OCI-LY7 (cell line): ENCODE measurements at regions not wholly inside any gene's neighbourhood (a gene's known extent, or its start where the extent isn't known, plus 50 kb on each side); places are given as distances from the start of the nearest gene placed in this dataset.

ENCODE experiments used
- EZH2phosphoT487 ChIP-seq: fragments of 200-600 bp; sonication (generic); IDR thresholded peaks from 2 replicates; pipeline ENCODE4 v1.6.1; 2018; ENCODE audit warnings: low read depth, borderline replicate concordance, mild to moderate bottlenecking, mixed run types, antibody characterized with exemption, low read length, moderate library complexity, mixed read lengths
- TF ChIP-seq, protein P1 (sequence below): fragments of 200-600 bp; sonication (generic); conservative IDR thresholded peaks from 2 replicates; pipeline ENCODE4 v1.5.1; 2014; ENCODE audit warnings: mild to moderate bottlenecking, antibody characterized with exemption, low read length, moderate library complexity, mixed read lengths

DNA sequence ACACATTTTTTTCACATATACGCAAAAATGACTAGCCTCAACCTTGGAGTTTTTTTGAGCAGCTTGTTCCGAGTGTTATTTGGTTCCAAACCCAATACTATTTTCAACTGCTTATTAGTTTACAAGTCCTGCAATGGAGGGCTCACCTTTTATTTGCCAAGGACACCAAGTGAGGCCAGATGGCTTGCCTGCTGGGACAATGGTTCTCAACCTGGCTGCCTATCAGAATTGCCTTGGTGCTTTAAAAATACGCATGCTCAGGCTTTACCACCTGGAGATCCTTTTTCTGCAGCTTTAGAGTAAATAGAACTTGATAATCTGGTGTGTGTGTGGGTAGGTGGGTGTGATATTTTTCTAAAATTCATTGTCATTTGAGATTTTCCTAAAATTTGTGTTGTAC lies 276.8 kb downstream of the MTERF1 start:
- TF ChIP-seq, protein P1, sequence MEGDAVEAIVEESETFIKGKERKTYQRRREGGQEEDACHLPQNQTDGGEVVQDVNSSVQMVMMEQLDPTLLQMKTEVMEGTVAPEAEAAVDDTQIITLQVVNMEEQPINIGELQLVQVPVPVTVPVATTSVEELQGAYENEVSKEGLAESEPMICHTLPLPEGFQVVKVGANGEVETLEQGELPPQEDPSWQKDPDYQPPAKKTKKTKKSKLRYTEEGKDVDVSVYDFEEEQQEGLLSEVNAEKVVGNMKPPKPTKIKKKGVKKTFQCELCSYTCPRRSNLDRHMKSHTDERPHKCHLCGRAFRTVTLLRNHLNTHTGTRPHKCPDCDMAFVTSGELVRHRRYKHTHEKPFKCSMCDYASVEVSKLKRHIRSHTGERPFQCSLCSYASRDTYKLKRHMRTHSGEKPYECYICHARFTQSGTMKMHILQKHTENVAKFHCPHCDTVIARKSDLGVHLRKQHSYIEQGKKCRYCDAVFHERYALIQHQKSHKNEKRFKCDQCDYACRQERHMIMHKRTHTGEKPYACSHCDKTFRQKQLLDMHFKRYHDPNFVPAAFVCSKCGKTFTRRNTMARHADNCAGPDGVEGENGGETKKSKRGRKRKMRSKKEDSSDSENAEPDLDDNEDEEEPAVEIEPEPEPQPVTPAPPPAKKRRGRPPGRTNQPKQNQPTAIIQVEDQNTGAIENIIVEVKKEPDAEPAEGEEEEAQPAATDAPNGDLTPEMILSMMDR: no peak
- TF ChIP-seq EZH2phosphoT487: no peak
